Spinal cord (tissue), 9 donors: ENCODE measurements at regions not wholly inside any gene's neighbourhood (a gene's known extent, or its start where the extent isn't known, plus 50 kb on each side); places are given as distances from the start of the nearest gene placed in this dataset.
"Not testable (repeated sequence)": the region's sequence is repeated elsewhere in the genome, so short reads cannot be mapped to it uniquely, and the experiment has no call there.

Experiments used
- DNase-seq, 6 donors: peaks; one replicate each; pipeline versions ENCODE4 v3.0.0 to v3.0.0-alpha.2; 2013 to 2015; ENCODE audit warnings: low spot score in 6 of 6, low read depth in 4 of 6
- H3K27ac ChIP-seq: one replicate; pipeline ENCODE4 v1.5.1; 2013; ENCODE audit warnings: low read depth, low read length, control low read depth
- H3K27me3 ChIP-seq: one replicate; pipeline ENCODE4 v1.6.1; 2013; ENCODE audit warnings: low read length; ENCODE audit not compliant: control insufficient read depth, insufficient read depth
- H3K36me3 ChIP-seq: one replicate; pipeline ENCODE4 v1.6.1; 2013; ENCODE audit warnings: low read length; ENCODE audit not compliant: control insufficient read depth, insufficient read depth
- H3K4me1 ChIP-seq: one replicate; pipeline ENCODE4 v1.6.1; 2013; ENCODE audit warnings: low read length; ENCODE audit not compliant: control insufficient read depth, insufficient read depth
- H3K4me3 ChIP-seq: one replicate; pipeline ENCODE4 v1.5.1; 2013; ENCODE audit warnings: low read depth, low read length, control low read depth
- H3K9me3 ChIP-seq: one replicate; pipeline ENCODE4 v1.6.1; 2013; ENCODE audit warnings: low read length; ENCODE audit not compliant: control insufficient read depth, insufficient read depth
- WGBS: methylation state at CpG from one replicate; pipeline ENCODE4 v1.1.5; 2013; ENCODE audit warnings: missing lambda C conversion rate; ENCODE audit not compliant: insufficient coverage; 5-methylcytosine and 5-hydroxymethylcytosine counted together
- donor health status: healthy.

GRCh38 chr5:144055391-144055790, 115.1 kb downstream of the YIPF5 start:
- 92% methylated on average over 6 of the region's 6 CpGs for WGBS
- not testable (repeated sequence) for DNase-seq, H3K36me3 ChIP-seq, H3K4me1 ChIP-seq, H3K27ac ChIP-seq, H3K4me3 ChIP-seq, H3K9me3 ChIP-seq, H3K27me3 ChIP-seq

- no CpG with 5 or more reads among the region's 2 CpGs for WGBS
Measured at GRCh38 chr5:144060091-144060490, 110.4 kb downstream of the YIPF5 start.

GRCh38 chr5:144060598-144060997, 109.9 kb downstream of the YIPF5 start:
- no peaks in the 10 kb centered on the region for H3K9me3 ChIP-seq
- no peak overlapping the region for H3K27ac ChIP-seq
- no peak for DNase-seq
- no peaks in the 10 kb centered on the region for H3K4me1 ChIP-seq
- no peaks in the 10 kb centered on the region for H3K36me3 ChIP-seq
- H3K27me3 ChIP-seq = no peaks in the 10 kb centered on the region
- no peak overlapping the region for H3K4me3 ChIP-seq
- no CpG with 5 or more reads among the region's 2 CpGs for WGBS

More at GRCh38 chr5:144060091-144060490, 110.4 kb downstream of the YIPF5 start:
- not testable (repeated sequence) for H3K4me1 ChIP-seq, H3K27ac ChIP-seq, DNase-seq, H3K27me3 ChIP-seq, H3K4me3 ChIP-seq, H3K36me3 ChIP-seq, H3K9me3 ChIP-seq

- no peaks in the 10 kb centered on the region for H3K36me3 ChIP-seq
- 92% methylated on average over 2 of the region's 2 CpGs for WGBS
- no peaks in the 10 kb centered on the region for H3K4me1 ChIP-seq
- no peaks in the 10 kb centered on the region for H3K9me3 ChIP-seq
- DNase-seq = no peak
- H3K4me3 ChIP-seq = no peak overlapping the region
- no peak overlapping the region for H3K27ac ChIP-seq
- no peaks in the 10 kb centered on the region for H3K27me3 ChIP-seq
Measured at GRCh38 chr5:144065786-144066185, 104.7 kb downstream of the YIPF5 start.

- Histone ChIP-seq H3K36me3 (no peaks in the 10 kb centered on the region), H3K27ac (no peak overlapping the region), H3K4me3 (no peak overlapping the region), H3K4me1 (no peaks in the 10 kb centered on the region), H3K9me3 (peaks cover 2% of the 10 kb centered on the region), H3K27me3 (no peaks in the 10 kb centered on the region)
- no peak for DNase-seq
Measured at GRCh38 chr5:144072518-144072927, 97.9 kb downstream of the YIPF5 start.

GRCh38 chr5:144076521-144077083, 93.9 kb downstream of the YIPF5 start:
- DNase-seq = no peak
- Histone ChIP-seq H3K27ac (no peak overlapping the region), H3K4me3 (no peak overlapping the region), H3K36me3 (no peaks in the 10 kb centered on the region), H3K27me3 (no peaks in the 10 kb centered on the region), H3K9me3 (peaks cover 2% of the 10 kb centered on the region), H3K4me1 (no peaks in the 10 kb centered on the region)
- no CpG with 5 or more reads among the region's 1 CpG for WGBS

GRCh38 chr5:144083185-144083584, 87.3 kb downstream of the YIPF5 start:
- H3K4me1 ChIP-seq = no peaks in the 10 kb centered on the region
- no peak for DNase-seq

GRCh38 chr5:144084971-144085370, 85.5 kb downstream of the YIPF5 start:
- Histone ChIP-seq H3K4me3 (no peak overlapping the region), H3K27me3 (no peaks in the 10 kb centered on the region), H3K27ac (no peak overlapping the region), H3K36me3 (no peaks in the 10 kb centered on the region), H3K4me1 (peaks cover 2% of the 10 kb centered on the region), H3K9me3 (no peaks in the 10 kb centered on the region)
- DNase-seq = no peak
- 100% methylated on average over 2 of the region's 2 CpGs for WGBS

More at GRCh38 chr5:144083185-144083584, 87.3 kb downstream of the YIPF5 start:
- no peaks in the 10 kb centered on the region for H3K36me3 ChIP-seq
- no peaks in the 10 kb centered on the region for H3K27me3 ChIP-seq
- no peak overlapping the region for H3K4me3 ChIP-seq
- H3K27ac ChIP-seq = no peak overlapping the region
- H3K9me3 ChIP-seq = no peaks in the 10 kb centered on the region
- no CpG with 5 or more reads among the region's 1 CpG for WGBS

GRCh38 chr5:144085381-144085780, 85.1 kb downstream of the YIPF5 start:
- WGBS = no CpG with 5 or more reads among the region's 3 CpGs
- H3K27ac ChIP-seq = no peak overlapping the region
- H3K4me3 ChIP-seq = no peak overlapping the region
- H3K4me1 ChIP-seq = peaks cover 4% of the 10 kb centered on the region
- no peaks in the 10 kb centered on the region for H3K27me3 ChIP-seq
- no peaks in the 10 kb centered on the region for H3K36me3 ChIP-seq
- DNase-seq = no peak
- no peaks in the 10 kb centered on the region for H3K9me3 ChIP-seq

- no peaks in the 10 kb centered on the region for H3K27me3 ChIP-seq
- no peak overlapping the region for H3K27ac ChIP-seq
- no CpG with 5 or more reads among the region's 3 CpGs for WGBS
- no peak overlapping the region for H3K4me3 ChIP-seq
- no peaks in the 10 kb centered on the region for H3K9me3 ChIP-seq
- DNase-seq = no peak
- H3K36me3 ChIP-seq = no peaks in the 10 kb centered on the region
- H3K4me1 ChIP-seq = peaks cover 4% of the 10 kb centered on the region
Measured at GRCh38 chr5:144086295-144086694, 84.2 kb downstream of the YIPF5 start.
